Loucy (cell line): ENCODE measurements at regions not wholly inside any gene's neighbourhood (a gene's known extent, or its start where the extent isn't known, plus 50 kb on each side); places are given as distances from the start of the nearest gene placed in this dataset.

Experiments used
- H2AFZ ChIP-seq: fragments of 200-600 bp; sonication (generic); 2 replicates; pipeline ENCODE4 v1.6.0; 2016; ENCODE audit warnings: antibody characterized with exemption, mild to moderate bottlenecking, low read length, moderate library complexity
- H3F3A ChIP-seq: fragments of 200-600 bp; 2 replicates; pipeline ENCODE4 v1.6.0; 2016; ENCODE audit warnings: antibody characterized with exemption, low read depth, mild to moderate bottlenecking
- H3K27me3 ChIP-seq: fragments of 200-600 bp; sonication (generic); 2 replicates; pipeline ENCODE4 v1.6.1; 2014; ENCODE audit warnings: low read length, mild to moderate bottlenecking; ENCODE audit not compliant: insufficient read depth, poor library complexity, severe bottlenecking
- H3K36me3 ChIP-seq: fragments of 200-600 bp; sonication (generic); 2 replicates; pipeline ENCODE4 v1.6.1; 2016; ENCODE audit warnings: low read length; ENCODE audit not compliant: insufficient read depth
- H3K4me1 ChIP-seq: fragments of 200-600 bp; sonication (generic); 2 replicates; pipeline ENCODE4 v1.5.1; 2014; ENCODE audit warnings: low read length, mild to moderate bottlenecking; ENCODE audit not compliant: insufficient read depth, poor library complexity, severe bottlenecking
- H3K4me2 ChIP-seq: fragments of 200-600 bp; sonication (generic); 2 replicates; pipeline ENCODE4 v1.6.0; 2014; ENCODE audit warnings: antibody characterized with exemption, low read length, low read depth, mild to moderate bottlenecking; ENCODE audit not compliant: poor library complexity, severe bottlenecking
- H3K4me3 ChIP-seq: fragments of 200-600 bp; sonication (generic); 2 replicates; pipeline ENCODE4 v1.5.1; 2014; ENCODE audit warnings: low read length, mild to moderate bottlenecking, mixed read lengths; ENCODE audit not compliant: poor library complexity, severe bottlenecking
- H3K79me2 ChIP-seq: fragments of 200-600 bp; sonication (generic); 2 replicates; pipeline ENCODE4 v1.6.1; 2014; ENCODE audit warnings: low read length; ENCODE audit not compliant: insufficient read depth
- H3K9ac ChIP-seq: fragments of 200-600 bp; sonication (generic); 2 replicates; pipeline ENCODE4 v1.6.0; 2014; ENCODE audit warnings: mild to moderate bottlenecking, low read depth, low read length, moderate library complexity; ENCODE audit not compliant: poor library complexity, severe bottlenecking
- H3K9me2 ChIP-seq: fragments of 200-600 bp; sonication (generic); replicated peaks from 2 replicates; pipeline ENCODE4 v1.6.1; 2016; ENCODE audit warnings: low read depth, low read length, mixed read lengths
- H3K9me3 ChIP-seq: fragments of 200-600 bp; sonication (generic); 2 replicates; pipeline ENCODE4 v1.6.1; 2014; ENCODE audit warnings: mild to moderate bottlenecking, antibody characterized with exemption, low read length, low read depth; ENCODE audit not compliant: insufficient read depth
- H4K20me1 ChIP-seq: fragments of 200-600 bp; sonication (generic); 2 replicates; pipeline ENCODE4 v1.6.0; 2014; ENCODE audit warnings: antibody characterized with exemption, low read length, mild to moderate bottlenecking; ENCODE audit not compliant: insufficient read depth, poor library complexity, severe bottlenecking
- EZH2phosphoT487 ChIP-seq: fragments of 200-600 bp; IDR thresholded peaks from 2 replicates; pipeline ENCODE4 v1.6.1; 2018; ENCODE audit warnings: antibody characterized with exemption, mild to moderate bottlenecking, moderate library complexity, borderline replicate concordance
- TF ChIP-seq, protein P1 (sequence below): fragments of 200-600 bp; sonication (generic); conservative IDR thresholded peaks from 2 replicates; pipeline ENCODE4 v1.5.1; 2014; ENCODE audit warnings: mild to moderate bottlenecking, antibody characterized with exemption, low read length

DNA sequence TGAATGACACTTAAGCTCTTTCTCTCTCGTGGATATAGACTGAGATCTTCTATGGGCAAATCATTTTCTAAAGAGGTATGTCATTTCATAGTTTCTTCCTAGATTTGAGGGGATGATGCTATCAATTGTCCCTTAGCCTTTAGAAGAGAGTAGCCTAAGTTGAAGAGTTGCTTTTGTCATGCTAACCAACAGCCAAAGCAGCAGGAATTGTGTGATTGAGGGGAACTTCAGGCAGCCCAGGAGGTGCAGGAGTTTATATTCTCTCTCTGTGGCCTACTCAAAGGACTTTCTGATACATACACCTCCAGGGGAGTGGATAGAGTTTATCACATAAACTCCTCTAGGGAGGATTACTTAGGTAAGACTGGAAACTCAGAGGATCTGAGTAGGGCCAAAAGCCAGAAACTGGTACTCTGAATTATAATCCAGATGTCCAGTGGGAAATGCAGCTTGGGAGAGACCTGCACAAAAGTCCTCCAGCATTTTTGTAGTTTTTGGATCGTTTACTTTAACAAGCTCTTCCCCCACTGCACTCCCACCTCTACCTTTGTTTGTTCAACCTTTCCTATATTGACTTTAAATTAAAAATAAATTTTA is 150.7 kb upstream of the CCDC68 start:
- no peak overlapping the region for H3K4me3 ChIP-seq
- H3K79me2 ChIP-seq = no peaks in the 10 kb centered on the region
- H3K4me2 ChIP-seq = no peak overlapping the region
- no peak overlapping the region for H3K9ac ChIP-seq
- H2AFZ ChIP-seq = no peak overlapping the region
- no peaks in the 10 kb centered on the region for H3K9me2 ChIP-seq
- no peaks in the 10 kb centered on the region for H3K27me3 ChIP-seq
- H3K9me3 ChIP-seq = no peaks in the 10 kb centered on the region
- H3K36me3 ChIP-seq = no peaks in the 10 kb centered on the region
- peaks cover 6% of the 10 kb centered on the region for H3K4me1 ChIP-seq
- no peaks in the 10 kb centered on the region for H4K20me1 ChIP-seq
- no peak for TF ChIP-seq EZH2phosphoT487
- TF ChIP-seq, protein P1, sequence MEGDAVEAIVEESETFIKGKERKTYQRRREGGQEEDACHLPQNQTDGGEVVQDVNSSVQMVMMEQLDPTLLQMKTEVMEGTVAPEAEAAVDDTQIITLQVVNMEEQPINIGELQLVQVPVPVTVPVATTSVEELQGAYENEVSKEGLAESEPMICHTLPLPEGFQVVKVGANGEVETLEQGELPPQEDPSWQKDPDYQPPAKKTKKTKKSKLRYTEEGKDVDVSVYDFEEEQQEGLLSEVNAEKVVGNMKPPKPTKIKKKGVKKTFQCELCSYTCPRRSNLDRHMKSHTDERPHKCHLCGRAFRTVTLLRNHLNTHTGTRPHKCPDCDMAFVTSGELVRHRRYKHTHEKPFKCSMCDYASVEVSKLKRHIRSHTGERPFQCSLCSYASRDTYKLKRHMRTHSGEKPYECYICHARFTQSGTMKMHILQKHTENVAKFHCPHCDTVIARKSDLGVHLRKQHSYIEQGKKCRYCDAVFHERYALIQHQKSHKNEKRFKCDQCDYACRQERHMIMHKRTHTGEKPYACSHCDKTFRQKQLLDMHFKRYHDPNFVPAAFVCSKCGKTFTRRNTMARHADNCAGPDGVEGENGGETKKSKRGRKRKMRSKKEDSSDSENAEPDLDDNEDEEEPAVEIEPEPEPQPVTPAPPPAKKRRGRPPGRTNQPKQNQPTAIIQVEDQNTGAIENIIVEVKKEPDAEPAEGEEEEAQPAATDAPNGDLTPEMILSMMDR = no peak
- H3F3A ChIP-seq = no peaks in the 10 kb centered on the region

- peaks cover 6% of the 10 kb centered on the region for H3K4me1 ChIP-seq
- no peaks in the 10 kb centered on the region for H3K36me3 ChIP-seq
- no peak overlapping the region for H3K4me3 ChIP-seq
- no peaks in the 10 kb centered on the region for H3K27me3 ChIP-seq
- no peak overlapping the region for H2AFZ ChIP-seq
- H4K20me1 ChIP-seq = no peaks in the 10 kb centered on the region
- H3K4me2 ChIP-seq = no peak overlapping the region
- H3K9ac ChIP-seq = no peak overlapping the region
- H3K9me2 ChIP-seq = no peaks in the 10 kb centered on the region
- no peak for TF ChIP-seq EZH2phosphoT487
- TF ChIP-seq, protein P1 = no peak
- H3F3A ChIP-seq = no peaks in the 10 kb centered on the region
- no peaks in the 10 kb centered on the region for H3K9me3 ChIP-seq
- no peaks in the 10 kb centered on the region for H3K79me2 ChIP-seq
These were observed 147.6 kb upstream of the CCDC68 start for GRCh38 chr18:55106906-55107305.

DNA sequence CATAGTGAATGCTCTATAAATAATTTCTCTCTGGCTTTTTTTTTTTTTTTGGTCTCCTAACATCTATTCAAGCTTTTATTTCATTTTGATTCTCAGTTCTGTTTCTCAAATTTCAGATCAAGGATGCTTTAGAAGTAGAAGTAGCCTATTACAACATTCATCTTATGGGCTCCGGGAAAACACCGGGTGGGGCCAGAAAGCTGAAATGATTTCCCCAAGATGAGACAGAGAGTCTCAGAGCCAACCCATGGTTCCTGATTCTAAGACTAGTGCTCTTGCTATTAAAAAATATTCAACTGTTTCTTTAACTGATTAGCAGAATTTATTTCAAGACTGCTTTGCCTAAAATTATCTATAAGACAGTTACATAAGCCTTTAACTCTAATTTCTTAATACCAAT is 147.2 kb upstream of the CCDC68 start:
- Histone ChIP-seq H3K4me2 (no peak overlapping the region), H3K9ac (no peak overlapping the region), H3K4me1 (peaks cover 6% of the 10 kb centered on the region), H3K4me3 (no peak overlapping the region), H3K79me2 (no peaks in the 10 kb centered on the region), H3K27me3 (no peaks in the 10 kb centered on the region), H3K9me3 (no peaks in the 10 kb centered on the region), H3F3A (no peaks in the 10 kb centered on the region), H2AFZ (no peak overlapping the region), H3K36me3 (no peaks in the 10 kb centered on the region), H3K9me2 (no peaks in the 10 kb centered on the region), H4K20me1 (no peaks in the 10 kb centered on the region)
- TF ChIP-seq EZH2phosphoT487 = no peak
- TF ChIP-seq, protein P1 = no peak
